ENCODE measurements at regions not wholly inside any gene's neighbourhood (a gene's known extent, or its start where the extent isn't known, plus 50 kb on each side); places are given as distances from the start of the nearest gene placed in this dataset.

DNA sequence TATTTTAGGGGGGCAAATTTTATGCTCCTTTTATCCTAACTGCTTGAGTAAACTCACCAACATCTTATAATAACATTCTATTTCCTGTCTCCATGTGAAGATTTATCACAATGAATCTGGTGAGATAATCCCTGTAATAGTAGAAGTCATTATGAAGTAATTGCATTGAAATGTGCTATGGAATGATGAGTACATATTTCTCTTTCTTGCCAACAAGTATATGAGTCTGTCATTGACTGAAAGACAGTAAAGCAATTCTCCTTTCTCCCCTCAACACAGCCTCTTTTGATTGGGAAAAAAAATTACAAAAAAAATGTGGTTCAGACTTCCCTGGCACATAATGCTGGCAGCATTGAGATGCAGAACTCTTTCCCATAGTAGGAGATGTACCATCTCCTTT is 459.2 kb upstream of the RGMB start:
- Histone ChIP-seq H2BK5ac (ENCODE audit: low read depth, low read length, poor library complexity, severe bottlenecking) (peak overlapping the region; percentile 99), H2AK5ac (ENCODE audit: low read depth, low read length) (peak overlapping the region; percentile 96), H2AFZ (replicated peaks; ENCODE audit: low read length, poor library complexity) (no peak overlapping the region), H4K5ac (ENCODE audit: low read depth, low read length) (peak overlapping the region; percentile 93; the same call in 1 of the 2 replicates), H3K36me3 (ENCODE audit: control insufficient read depth, insufficient read depth, low read length) (no peaks in the 10 kb centered on the region), H3K56ac (ENCODE audit: extremely low read depth, insufficient read depth, low read length) (peak overlapping the region; percentile 98), H3K4me3 (ENCODE audit: insufficient read depth, low read depth, low read length) (no peak overlapping the region), H2AK9ac (replicated peaks; ENCODE audit: low read depth, low read length, poor library complexity) (no peak overlapping the region), H3K9me3 (ENCODE audit: control insufficient read depth, insufficient read depth, low read length) (no peaks in the 10 kb centered on the region), H4K91ac (ENCODE audit: insufficient read depth, low read depth, low read length) (peak overlapping the region; percentile 79), H4K8ac (ENCODE audit: low read depth in 2 of 2, low read length in 2 of 2) (peak overlapping the region; percentile 93 to 96), H3K4me1 (ENCODE audit: control insufficient read depth, insufficient read depth, low read length) (peaks cover 9% of the 10 kb centered on the region; the same call in 1 of the 2 replicates), H3K27ac (ENCODE audit: insufficient read depth, low read length) (peak overlapping the region; percentile 67; the same call in 1 of the 2 replicates), H3K4ac (ENCODE audit: low read depth, low read length) (peak overlapping the region; percentile 97; the same call in 1 of the 2 replicates), H3K14ac (replicated peaks; ENCODE audit: low read depth, low read length) (peak overlapping the region; percentile 93), H2BK20ac (ENCODE audit: low read depth, low read length) (peak overlapping the region; percentile 95; the same call in 1 of the 2 replicates), H3K9ac (ENCODE audit: low read depth, low read length) (peak overlapping the region; percentile 73; the same call in 1 of the 2 replicates), H2BK15ac (ENCODE audit: low read depth, low read length) (peak overlapping the region; percentile 95; the same call in 2 of the 3 replicates), H3K79me1 (ENCODE audit: low read depth in 1 of 2, low read length in 2 of 2) (peaks cover 8 to 14% of the 10 kb centered on the region in 2 experiments; a peak in 3 of 4 replicates), H3K18ac (ENCODE audit: low read depth, low read length) (peak overlapping the region; percentile 96), H3K9me1 (ENCODE audit: insufficient read depth, low read length) (peaks cover 5% of the 10 kb centered on the region; the same call in 1 of the 2 replicates), H2BK120ac (ENCODE audit: low read depth, low read length) (peak overlapping the region; percentile 99), H3K23ac (ENCODE audit: low read depth, low read length) (peak overlapping the region; percentile 95), H4K20me1 (ENCODE audit: insufficient read depth, low read length) (no peaks in the 10 kb centered on the region), H3K4me2 (ENCODE audit: low read depth, low read length) (peak overlapping the region; percentile 29; the same call in 1 of the 2 replicates), H3K27me3 (ENCODE audit: control insufficient read depth, insufficient read depth, low read length) (no peaks in the 10 kb centered on the region)
- intact Hi-C loops (cut with micrococcal nuclease) = loop anchor here (1.0 to 2.0 kb wide), 2 partner anchors 27 to 455 kb away; no protein-coding TSS in a partner anchor
- ATAC-seq (ENCODE audit: low read depth) (peak; percentile 40), DNase-seq (peak; percentile 92)
- TF ChIP-seq MXI1 (IDR thresholded peaks at IDR 0.05; ENCODE audit: borderline replicate concordance, low read depth, low read length) (no peak), RFX5 (IDR thresholded peaks at IDR 0.05; ENCODE audit: low read depth, low read length) (no peak), MAFK (IDR thresholded peaks at IDR 0.05; ENCODE audit: low read depth, low read length) (no peak), SMC3 (IDR thresholded peaks at IDR 0.05; ENCODE audit: low read depth, low read length) (0 out of 2 replicates have a peak, but pooled peaks have one; percentile 6), CEBPB (IDR thresholded peaks at IDR 0.05; ENCODE audit: low read depth, low read length) (peak; percentile 77), RCOR1 (IDR thresholded peaks at IDR 0.05; ENCODE audit: insufficient replicate concordance, low read length) (no peak), POLR2A (IDR thresholded peaks at IDR 0.05; ENCODE audit: low read depth, low read length) (no peak), MAZ (IDR thresholded peaks at IDR 0.05; ENCODE audit: borderline replicate concordance, low read depth, low read length) (no peak), FOS (IDR thresholded peaks at IDR 0.05; ENCODE audit: low read depth, low read length) (no peak), RAD21 (IDR thresholded peaks at IDR 0.05; ENCODE audit: low read length) (no peak), BHLHE40 (IDR thresholded peaks at IDR 0.05; ENCODE audit: low read depth, low read length) (no peak), NFE2L2 (IDR thresholded peaks at IDR 0.05; ENCODE audit: low read depth, low read length) (peak; percentile 52; the same call in 1 of the 2 replicates), CHD1 (IDR thresholded peaks at IDR 0.05; ENCODE audit: low read depth, low read length) (no peak)
- TF ChIP-seq, protein P1, sequence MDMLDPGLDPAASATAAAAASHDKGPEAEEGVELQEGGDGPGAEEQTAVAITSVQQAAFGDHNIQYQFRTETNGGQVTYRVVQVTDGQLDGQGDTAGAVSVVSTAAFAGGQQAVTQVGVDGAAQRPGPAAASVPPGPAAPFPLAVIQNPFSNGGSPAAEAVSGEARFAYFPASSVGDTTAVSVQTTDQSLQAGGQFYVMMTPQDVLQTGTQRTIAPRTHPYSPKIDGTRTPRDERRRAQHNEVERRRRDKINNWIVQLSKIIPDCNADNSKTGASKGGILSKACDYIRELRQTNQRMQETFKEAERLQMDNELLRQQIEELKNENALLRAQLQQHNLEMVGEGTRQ (IDR thresholded peaks at IDR 0.05; ENCODE audit: low read depth, low read length) = no peak
- TF ChIP-seq, protein P2, sequence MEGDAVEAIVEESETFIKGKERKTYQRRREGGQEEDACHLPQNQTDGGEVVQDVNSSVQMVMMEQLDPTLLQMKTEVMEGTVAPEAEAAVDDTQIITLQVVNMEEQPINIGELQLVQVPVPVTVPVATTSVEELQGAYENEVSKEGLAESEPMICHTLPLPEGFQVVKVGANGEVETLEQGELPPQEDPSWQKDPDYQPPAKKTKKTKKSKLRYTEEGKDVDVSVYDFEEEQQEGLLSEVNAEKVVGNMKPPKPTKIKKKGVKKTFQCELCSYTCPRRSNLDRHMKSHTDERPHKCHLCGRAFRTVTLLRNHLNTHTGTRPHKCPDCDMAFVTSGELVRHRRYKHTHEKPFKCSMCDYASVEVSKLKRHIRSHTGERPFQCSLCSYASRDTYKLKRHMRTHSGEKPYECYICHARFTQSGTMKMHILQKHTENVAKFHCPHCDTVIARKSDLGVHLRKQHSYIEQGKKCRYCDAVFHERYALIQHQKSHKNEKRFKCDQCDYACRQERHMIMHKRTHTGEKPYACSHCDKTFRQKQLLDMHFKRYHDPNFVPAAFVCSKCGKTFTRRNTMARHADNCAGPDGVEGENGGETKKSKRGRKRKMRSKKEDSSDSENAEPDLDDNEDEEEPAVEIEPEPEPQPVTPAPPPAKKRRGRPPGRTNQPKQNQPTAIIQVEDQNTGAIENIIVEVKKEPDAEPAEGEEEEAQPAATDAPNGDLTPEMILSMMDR (conservative IDR thresholded peaks at IDR 0.05; ENCODE audit: low read depth, low read length) = no peak
- TF ChIP-seq, protein P3, sequence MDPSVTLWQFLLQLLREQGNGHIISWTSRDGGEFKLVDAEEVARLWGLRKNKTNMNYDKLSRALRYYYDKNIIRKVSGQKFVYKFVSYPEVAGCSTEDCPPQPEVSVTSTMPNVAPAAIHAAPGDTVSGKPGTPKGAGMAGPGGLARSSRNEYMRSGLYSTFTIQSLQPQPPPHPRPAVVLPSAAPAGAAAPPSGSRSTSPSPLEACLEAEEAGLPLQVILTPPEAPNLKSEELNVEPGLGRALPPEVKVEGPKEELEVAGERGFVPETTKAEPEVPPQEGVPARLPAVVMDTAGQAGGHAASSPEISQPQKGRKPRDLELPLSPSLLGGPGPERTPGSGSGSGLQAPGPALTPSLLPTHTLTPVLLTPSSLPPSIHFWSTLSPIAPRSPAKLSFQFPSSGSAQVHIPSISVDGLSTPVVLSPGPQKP (IDR thresholded peaks at IDR 0.05; ENCODE audit: borderline replicate concordance, low read depth, low read length) = no peak
- dilution Hi-C loops (cut with HindIII; ENCODE audit: low sequenced_read_pairs, unreplicated experiment) = no loop called here
- ChIA-PET CTCF (interaction anchor here (0.6 kb wide), 1 partner anchor 453 kb away, joined by 3 read pairs; no protein-coding TSS in a partner anchor), POLR2A (ENCODE audit: unreplicated experiment) (no interaction called here)
- in situ Hi-C loops (cut with MboI; ENCODE audit: low sequenced_read_pairs) = no loop called here
- BruUV-seq (replicated peaks) = no TSS peak
